ENCODE measurements at regions not wholly inside any gene's neighbourhood (a gene's known extent, or its start where the extent isn't known, plus 50 kb on each side); places are given as distances from the start of the nearest gene placed in this dataset.

- 48% methylated on average over 6 of the region's 6 CpGs for WGBS (ENCODE audit: insufficient coverage, low coverage, low lambda C conversion rate, missing lambda C conversion rate)
- intact Hi-C loops (cut with DNase I): no loop called here
- Histone ChIP-seq H3K9me3 (no peaks in the 10 kb centered on the region), H3K27me3 (no peaks in the 10 kb centered on the region), H3K36me3 (no peaks in the 10 kb centered on the region), H3K4me3 (no peak overlapping the region), H3K27ac (no peak overlapping the region), H3K4me1 (no peaks in the 10 kb centered on the region)
- ATAC-seq: no peak
- TF ChIP-seq POLR2A (IDR thresholded peaks at IDR 0.05) (no peak), CTCF (IDR thresholded peaks at IDR 0.05) (no peak)
- no peak for DNase-seq
Observed at GRCh38 chr15:81849289-81849688, 196.5 kb downstream of the MEX3B start.

GRCh38 chr15:81848701-81849100 is 197.1 kb downstream of the MEX3B start:
- H3K4me1 ChIP-seq: no peaks in the 10 kb centered on the region
- intact Hi-C loops (cut with DNase I): no loop called here
- no peaks in the 10 kb centered on the region for H3K27me3 ChIP-seq
- no peak overlapping the region for H3K4me3 ChIP-seq
- WGBS (ENCODE audit: insufficient coverage, low coverage, low lambda C conversion rate, missing lambda C conversion rate): 57% methylated on average over 2 of the region's 2 CpGs
- TF ChIP-seq CTCF (IDR thresholded peaks at IDR 0.05) (no peak), POLR2A (IDR thresholded peaks at IDR 0.05) (no peak)
- no peaks in the 10 kb centered on the region for H3K9me3 ChIP-seq
- no peak overlapping the region for H3K27ac ChIP-seq
- no peak for ATAC-seq
- DNase-seq: no peak
- H3K36me3 ChIP-seq: no peaks in the 10 kb centered on the region

GRCh38 chr15:81843757-81844407 is 201.9 kb downstream of the MEX3B start:
- intact Hi-C loops (cut with DNase I): no loop called here
- H3K4me1 ChIP-seq: no peaks in the 10 kb centered on the region
- ATAC-seq (no peak), DNase-seq (no peak)
- H3K27ac ChIP-seq: no peak overlapping the region
- 77% methylated on average over 6 of the region's 6 CpGs for WGBS (ENCODE audit: insufficient coverage, low coverage, low lambda C conversion rate, missing lambda C conversion rate)
- H3K36me3 ChIP-seq: no peaks in the 10 kb centered on the region
- no peaks in the 10 kb centered on the region for H3K27me3 ChIP-seq
- H3K9me3 ChIP-seq: no peaks in the 10 kb centered on the region
- TF ChIP-seq POLR2A (IDR thresholded peaks at IDR 0.05) (no peak), CTCF (IDR thresholded peaks at IDR 0.05) (no peak)
- H3K4me3 ChIP-seq: no peak overlapping the region

- TF ChIP-seq POLR2A (IDR thresholded peaks at IDR 0.05): no peak
- TF ChIP-seq CTCF (IDR thresholded peaks at IDR 0.05): no peak
- ATAC-seq: no peak
- Histone ChIP-seq H3K36me3 (no peaks in the 10 kb centered on the region), H3K9me3 (no peaks in the 10 kb centered on the region), H3K27ac (no peak overlapping the region), H3K4me3 (no peak overlapping the region), H3K27me3 (no peaks in the 10 kb centered on the region), H3K4me1 (no peaks in the 10 kb centered on the region)
- WGBS (ENCODE audit: insufficient coverage, low coverage, low lambda C conversion rate, missing lambda C conversion rate): 70% methylated on average over 5 of the region's 5 CpGs
- DNase-seq: no peak
- intact Hi-C loops (cut with DNase I): no loop called here
Observed at GRCh38 chr15:81843226-81843625, 202.6 kb downstream of the MEX3B start.

GRCh38 chr15:81839387-81839786 is 206.4 kb downstream of the MEX3B start:
- TF ChIP-seq CTCF (IDR thresholded peaks at IDR 0.05) (no peak), POLR2A (IDR thresholded peaks at IDR 0.05) (no peak)
- WGBS (ENCODE audit: insufficient coverage, low coverage, low lambda C conversion rate, missing lambda C conversion rate): 31% methylated on average over 2 of the region's 2 CpGs
- Histone ChIP-seq H3K27ac (no peak overlapping the region), H3K27me3 (no peaks in the 10 kb centered on the region), H3K4me1 (no peaks in the 10 kb centered on the region), H3K4me3 (no peak overlapping the region), H3K9me3 (no peaks in the 10 kb centered on the region), H3K36me3 (no peaks in the 10 kb centered on the region)
- no peak for ATAC-seq
- DNase-seq: no peak
- intact Hi-C loops (cut with DNase I): no loop called here

All from right lobe of liver (tissue), 6 donors.